HepG2 (cell line): ENCODE measurements at regions not wholly inside any gene's neighbourhood (a gene's known extent, or its start where the extent isn't known, plus 50 kb on each side); places are given as distances from the start of the nearest gene placed in this dataset.

Experiments
- CEBPB ChIP-seq: IDR thresholded peaks from 2 replicates; pipeline ENCODE4 v1.6.1; 2011; ENCODE audit warnings: low read depth, low read length, improper control_type of control experiment, borderline replicate concordance
- CEBPG ChIP-seq: IDR thresholded peaks from 2 replicates; pipeline ENCODE4 v1.6.1; 2016
- CTCF ChIP-seq: sonication (generic); formaldehyde crosslinking; IDR thresholded peaks from 2 replicates; pipeline ENCODE4 v1.5.0; 2020; ENCODE audit warnings: mild to moderate bottlenecking, missing genetic modification reagents, moderate library complexity
- MLLT10 ChIP-seq: sonication (generic); formaldehyde crosslinking; IDR thresholded peaks from 2 replicates; pipeline ENCODE4 v1.4.0; 2020; ENCODE audit warnings: missing genetic modification reagents
- RARA ChIP-seq: IDR thresholded peaks from 2 replicates; pipeline ENCODE4 v1.6.1; 2016; ENCODE audit warnings: missing genetic modification reagents, missing compliant biosample characterization
- SIX4 ChIP-seq: sonication (generic); formaldehyde crosslinking; IDR thresholded peaks from 2 replicates; pipeline ENCODE4 v1.4.0; 2020; ENCODE audit warnings: missing genetic modification reagents
- SP1 ChIP-seq, 2 experiments: fragments of 450-650 bp in 1 of 2; sonication (generic) in 1 of 2; formaldehyde crosslinking in 1 of 2; IDR thresholded peaks; 2 replicates each; pipeline versions ENCODE4 v1.4.0 to v1.6.1; 2016 to 2020; ENCODE audit warnings: missing genetic modification reagents in 1 of 2
- TEAD3 ChIP-seq: optimal IDR thresholded peaks from 2 replicates; pipeline ENCODE3; 2016; ENCODE audit warnings: borderline replicate concordance
- TFDP1 ChIP-seq: IDR thresholded peaks from 2 replicates; pipeline ENCODE4 v1.6.1; 2016; ENCODE audit warnings: missing compliant biosample characterization, missing genetic modification reagents, borderline replicate concordance
- ZFX ChIP-seq: sonication (generic); formaldehyde crosslinking; IDR thresholded peaks from 2 replicates; pipeline ENCODE4 v1.4.0; 2020; ENCODE audit warnings: mild to moderate bottlenecking, low read depth, missing genetic modification reagents, moderate library complexity
- ZNF766 ChIP-seq: sonication (generic); formaldehyde crosslinking; IDR thresholded peaks from 2 replicates; pipeline ENCODE4 v1.5.0; 2020; ENCODE audit warnings: missing genetic modification reagents, borderline replicate concordance
- ZSCAN12 ChIP-seq: sonication (generic); formaldehyde crosslinking; IDR thresholded peaks from 2 replicates; pipeline ENCODE4 v1.9.0; 2021; ENCODE audit warnings: mild to moderate bottlenecking, missing genetic modification reagents

GRCh38 chr20:57922083-57922482 is 212.3 kb upstream of the PMEPA1 start:
- TF ChIP-seq TFDP1 = no peak
- TF ChIP-seq SIX4 (CRISPR knock-in tag) = no peak
- TF ChIP-seq ZFX (CRISPR knock-in tag) = no peak
- TF ChIP-seq CEBPB = no peak
- no peak for TF ChIP-seq ZSCAN12
- TF ChIP-seq TEAD3 = no peak
- TF ChIP-seq CTCF (CRISPR knock-in tag) = no peak
- TF ChIP-seq SP1 (IDR thresholded peaks at IDR 0.05) = no peak
- TF ChIP-seq SP1 (CRISPR knock-in tag; IDR thresholded peaks at IDR 0.05) = no peak
- TF ChIP-seq RARA = no peak
- no peak for TF ChIP-seq ZNF766
- TF ChIP-seq MLLT10 (CRISPR knock-in tag) = no peak
- no peak for TF ChIP-seq CEBPG (CRISPR knock-in tag)
